ENCODE measurements at regions not wholly inside any gene's neighbourhood (a gene's known extent, or its start where the extent isn't known, plus 50 kb on each side); places are given as distances from the start of the nearest gene placed in this dataset.

- TF ChIP-seq CTCF (IDR thresholded peaks at IDR 0.05), result no peak
- TF ChIP-seq POLR2A (IDR thresholded peaks at IDR 0.05), result no peak
Measured at GRCh38 chr10:10731366-10731765, 286.3 kb upstream of the CELF2 start.
